ENCODE measurements at regions not wholly inside any gene's neighbourhood (a gene's known extent, or its start where the extent isn't known, plus 50 kb on each side); places are given as distances from the start of the nearest gene placed in this dataset.

GRCh38 chr11:44382118-44382517 lies 72.2 kb upstream of the ALX4 start:
- Histone ChIP-seq H3F3A (ENCODE audit: insufficient read depth) (no peaks in the 10 kb centered on the region), H2AFZ (no peak overlapping the region), H3K36me3 (ENCODE audit: low read depth) (no peaks in the 10 kb centered on the region), H3K9ac (no peak overlapping the region), H3K27me3 (replicated peaks; ENCODE audit: insufficient read depth) (peaks cover 32% of the 10 kb centered on the region), H3K9me3 (ENCODE audit: low read depth) (no peaks in the 10 kb centered on the region), H3K79me2 (ENCODE audit: insufficient read depth) (no peaks in the 10 kb centered on the region), H3K4me3 (no peak overlapping the region), H3K4me2 (ENCODE audit: unreplicated experiment) (no peak overlapping the region), H3K9me2 (ENCODE audit: insufficient read depth) (no peaks in the 10 kb centered on the region), H3K4me1 (ENCODE audit: insufficient read depth) (no peaks in the 10 kb centered on the region), H4K20me1 (ENCODE audit: insufficient read depth) (no peaks in the 10 kb centered on the region), H3K27ac (no peak overlapping the region)
- in situ Hi-C loops (cut with MboI), result no loop called here
- 30 to 40% methylated on average over 6 of the region's 6 CpGs for WGBS, 2 experiments (ENCODE audit: low coverage in 1 of 2, low lambda C conversion rate in 2 of 2, missing lambda C conversion rate in 2 of 2)
- no peak for TF ChIP-seq EZH2 (IDR thresholded peaks at IDR 0.05; ENCODE audit: insufficient read depth, poor library complexity, severe bottlenecking)
- no peak for TF ChIP-seq EZH2phosphoT487 (IDR thresholded peaks at IDR 0.05; ENCODE audit: insufficient read depth, low read depth)
- no peak for DNase-seq

GRCh38 chr11:44382656-44383240 lies 72.8 kb upstream of the ALX4 start:
- H3K27ac ChIP-seq, result no peak overlapping the region
- H3K4me2 ChIP-seq (ENCODE audit: unreplicated experiment), result no peak overlapping the region
- TF ChIP-seq EZH2 (IDR thresholded peaks at IDR 0.05; ENCODE audit: insufficient read depth, poor library complexity, severe bottlenecking), result no peak
- TF ChIP-seq EZH2phosphoT487 (IDR thresholded peaks at IDR 0.05; ENCODE audit: insufficient read depth, low read depth), result no peak
- no peaks in the 10 kb centered on the region for H3K9me2 ChIP-seq (ENCODE audit: insufficient read depth)
- no peaks in the 10 kb centered on the region for H3K4me1 ChIP-seq (ENCODE audit: insufficient read depth)
- 46 to 59% methylated on average over 6 of the region's 6 CpGs for WGBS, 2 experiments (ENCODE audit: low coverage in 1 of 2, low lambda C conversion rate in 2 of 2, missing lambda C conversion rate in 2 of 2)
- H3K4me3 ChIP-seq, result no peak overlapping the region
- no peaks in the 10 kb centered on the region for H3F3A ChIP-seq (ENCODE audit: insufficient read depth)
- peaks cover 32% of the 10 kb centered on the region for H3K27me3 ChIP-seq (replicated peaks; ENCODE audit: insufficient read depth)
- H4K20me1 ChIP-seq (ENCODE audit: insufficient read depth), result no peaks in the 10 kb centered on the region
- no peaks in the 10 kb centered on the region for H3K9me3 ChIP-seq (ENCODE audit: low read depth)
- no peak overlapping the region for H2AFZ ChIP-seq
- no peak overlapping the region for H3K9ac ChIP-seq
- in situ Hi-C loops (cut with MboI), result no loop called here
- no peaks in the 10 kb centered on the region for H3K79me2 ChIP-seq (ENCODE audit: insufficient read depth)
- no peak for DNase-seq
- no peaks in the 10 kb centered on the region for H3K36me3 ChIP-seq (ENCODE audit: low read depth)

GRCh38 chr11:44383246-44383645 lies 73.3 kb upstream of the ALX4 start:
- no peak overlapping the region for H2AFZ ChIP-seq
- H3K36me3 ChIP-seq (ENCODE audit: low read depth), result no peaks in the 10 kb centered on the region
- no peak overlapping the region for H3K4me3 ChIP-seq
- no peaks in the 10 kb centered on the region for H3K4me1 ChIP-seq (ENCODE audit: insufficient read depth)
- no peak overlapping the region for H3K27ac ChIP-seq
- no peak overlapping the region for H3K4me2 ChIP-seq (ENCODE audit: unreplicated experiment)
- H3K9me2 ChIP-seq (ENCODE audit: insufficient read depth), result no peaks in the 10 kb centered on the region
- no peaks in the 10 kb centered on the region for H3K79me2 ChIP-seq (ENCODE audit: insufficient read depth)
- H4K20me1 ChIP-seq (ENCODE audit: insufficient read depth), result no peaks in the 10 kb centered on the region
- peaks cover 35% of the 10 kb centered on the region for H3K27me3 ChIP-seq (replicated peaks; ENCODE audit: insufficient read depth)
- H3K9me3 ChIP-seq (ENCODE audit: low read depth), result no peaks in the 10 kb centered on the region
- WGBS, 2 experiments (ENCODE audit: low coverage in 1 of 2, low lambda C conversion rate in 2 of 2, missing lambda C conversion rate in 2 of 2), result 30 to 35% methylated on average over 1 of the region's 1 CpG
- H3F3A ChIP-seq (ENCODE audit: insufficient read depth), result no peaks in the 10 kb centered on the region
- in situ Hi-C loops (cut with MboI), result no loop called here
- no peak overlapping the region for H3K9ac ChIP-seq
- no peak for DNase-seq
- TF ChIP-seq EZH2 (IDR thresholded peaks at IDR 0.05; ENCODE audit: insufficient read depth, poor library complexity, severe bottlenecking), result no peak

GRCh38 chr11:44387415-44387814 lies 77.5 kb upstream of the ALX4 start:
- Histone ChIP-seq H3K9ac (no peak overlapping the region), H3K4me3 (no peak overlapping the region), H2AFZ (no peak overlapping the region), H3K36me3 (ENCODE audit: low read depth) (no peaks in the 10 kb centered on the region), H3F3A (ENCODE audit: insufficient read depth) (no peaks in the 10 kb centered on the region), H3K27ac (no peak overlapping the region), H3K9me3 (ENCODE audit: low read depth) (no peaks in the 10 kb centered on the region), H3K9me2 (ENCODE audit: insufficient read depth) (no peaks in the 10 kb centered on the region), H3K79me2 (ENCODE audit: insufficient read depth) (no peaks in the 10 kb centered on the region), H4K20me1 (ENCODE audit: insufficient read depth) (no peaks in the 10 kb centered on the region), H3K27me3 (replicated peaks; ENCODE audit: insufficient read depth) (peaks cover 22% of the 10 kb centered on the region), H3K4me1 (ENCODE audit: insufficient read depth) (no peaks in the 10 kb centered on the region), H3K4me2 (ENCODE audit: unreplicated experiment) (no peak overlapping the region)
- WGBS, 2 experiments (ENCODE audit: low coverage in 1 of 2, low lambda C conversion rate in 2 of 2, missing lambda C conversion rate in 2 of 2), result 22 to 25% methylated on average over 4 of the region's 4 CpGs
- no peak for DNase-seq
- in situ Hi-C loops (cut with MboI), result no loop called here
- TF ChIP-seq EZH2 (IDR thresholded peaks at IDR 0.05; ENCODE audit: insufficient read depth, poor library complexity, severe bottlenecking) (no peak), EZH2phosphoT487 (IDR thresholded peaks at IDR 0.05; ENCODE audit: insufficient read depth, low read depth) (no peak)

- Histone ChIP-seq H3K9me2 (ENCODE audit: insufficient read depth) (no peaks in the 10 kb centered on the region), H3K36me3 (ENCODE audit: low read depth) (no peaks in the 10 kb centered on the region), H3K9ac (no peak overlapping the region), H2AFZ (no peak overlapping the region), H3K27ac (no peak overlapping the region), H3F3A (ENCODE audit: insufficient read depth) (no peaks in the 10 kb centered on the region), H3K9me3 (ENCODE audit: low read depth) (no peaks in the 10 kb centered on the region), H3K4me3 (no peak overlapping the region), H3K4me2 (ENCODE audit: unreplicated experiment) (no peak overlapping the region), H4K20me1 (ENCODE audit: insufficient read depth) (no peaks in the 10 kb centered on the region), H3K4me1 (ENCODE audit: insufficient read depth) (no peaks in the 10 kb centered on the region), H3K27me3 (replicated peaks; ENCODE audit: insufficient read depth) (peaks cover 18% of the 10 kb centered on the region), H3K79me2 (ENCODE audit: insufficient read depth) (no peaks in the 10 kb centered on the region)
- TF ChIP-seq EZH2 (IDR thresholded peaks at IDR 0.05; ENCODE audit: insufficient read depth, poor library complexity, severe bottlenecking) (no peak), EZH2phosphoT487 (IDR thresholded peaks at IDR 0.05; ENCODE audit: insufficient read depth, low read depth) (no peak)
- in situ Hi-C loops (cut with MboI), result no loop called here
- DNase-seq, result no peak
- 30 to 42% methylated on average over 3 of the region's 3 CpGs for WGBS, 2 experiments (ENCODE audit: low coverage in 1 of 2, low lambda C conversion rate in 2 of 2, missing lambda C conversion rate in 2 of 2)
Measured at GRCh38 chr11:44387825-44388224, 77.9 kb upstream of the ALX4 start.

All from GM23248 (cell line).